ENCODE measurements at regions not wholly inside any gene's neighbourhood (a gene's known extent, or its start where the extent isn't known, plus 50 kb on each side); places are given as distances from the start of the nearest gene placed in this dataset.
A peak's percentile ranks its signal among the peaks of the same experiment; 100 is the strongest.

GRCh38 chr17:5695480-5695879 is 111.2 kb upstream of the NLRP1 start:
- no peak for DNase-seq

GRCh38 chr17:5698959-5699358 is 114.7 kb upstream of the NLRP1 start:
- DNase-seq, result no peak

GRCh38 chr17:5699814-5700213 is 115.5 kb upstream of the NLRP1 start:
- DNase-seq, result no peak

- no peak for DNase-seq
Measured at GRCh38 chr17:5700745-5701144, 116.4 kb upstream of the NLRP1 start.

- DNase-seq, result no peak
Measured at GRCh38 chr17:5701381-5701780, 117.1 kb upstream of the NLRP1 start.

- no peak for DNase-seq
Measured at GRCh38 chr17:5702951-5703510, 118.7 kb upstream of the NLRP1 start.

- no peak for DNase-seq
Measured at GRCh38 chr17:5703736-5704135, 119.4 kb upstream of the NLRP1 start.

- DNase-seq, result peak; percentile 5
Measured at GRCh38 chr17:5705081-5705875, 121.0 kb upstream of the NLRP1 start.

- no peak for DNase-seq
Measured at GRCh38 chr17:5705876-5706576, 121.7 kb upstream of the NLRP1 start.

- peak; percentile 57 for DNase-seq
Measured at GRCh38 chr17:5706577-5707210, 122.4 kb upstream of the NLRP1 start.

- DNase-seq, result no peak
Measured at GRCh38 chr17:5707482-5707881, 123.2 kb upstream of the NLRP1 start.

- DNase-seq, result no peak
Measured at GRCh38 chr17:5708344-5708743, 124.0 kb upstream of the NLRP1 start.

- DNase-seq, result no peak
Measured at GRCh38 chr17:5711344-5711743, 127.0 kb upstream of the NLRP1 start.

GRCh38 chr17:5714993-5715392 is 130.7 kb upstream of the NLRP1 start:
- no peak for DNase-seq

- DNase-seq, result no peak
Measured at GRCh38 chr17:5715478-5715877, 131.2 kb upstream of the NLRP1 start.

- no peak for DNase-seq
Measured at GRCh38 chr17:5718726-5719125, 134.4 kb upstream of the NLRP1 start.

GRCh38 chr17:5719976-5720375 is 135.7 kb upstream of the NLRP1 start:
- DNase-seq, result no peak

- no peak for DNase-seq
Measured at GRCh38 chr17:5730373-5730772, 146.1 kb upstream of the NLRP1 start.

GRCh38 chr17:5740937-5741336 is 156.6 kb upstream of the NLRP1 start:
- no peak for DNase-seq

GRCh38 chr17:5741810-5742209 is 157.5 kb upstream of the NLRP1 start:
- DNase-seq, result no peak

GRCh38 chr17:5745111-5745813 is 161.0 kb upstream of the NLRP1 start:
- DNase-seq, result no peak

- DNase-seq, result no peak
Measured at GRCh38 chr17:5747276-5747675, 163.0 kb upstream of the NLRP1 start.

GRCh38 chr17:5747964-5748363 is 163.7 kb upstream of the NLRP1 start:
- no peak for DNase-seq

Data from stimulated activated CD4-positive, alpha-beta T cell treated with anti-CD3 and anti-CD28 coated beads, Interleukin-4, amount 100 ng/mL, for 1 hour (primary cell).